Astrocyte (in vitro differentiated cells and primary cell): ENCODE measurements at regions not wholly inside any gene's neighbourhood (a gene's known extent, or its start where the extent isn't known, plus 50 kb on each side); places are given as distances from the start of the nearest gene placed in this dataset.

Source experiments
- CTCF ChIP-seq: IDR thresholded peaks from 2 replicates; pipeline ENCODE4 v1.5.1; 2011; ENCODE audit warnings: low read depth, mild to moderate bottlenecking, inconsistent platforms, low read length, moderate library complexity; ENCODE audit not compliant: insufficient read depth
- EZH2 ChIP-seq: IDR thresholded peaks from 2 replicates; pipeline ENCODE4 v1.6.1; 2012; ENCODE audit warnings: mild to moderate bottlenecking, low read length, inconsistent platforms; ENCODE audit not compliant: insufficient read depth

GRCh38 chr2:44053456-44053855 is 57.7 kb upstream of the LRPPRC start:
- TF ChIP-seq CTCF (no peak), EZH2 (no peak)
